ENCODE measurements at regions not wholly inside any gene's neighbourhood (a gene's known extent, or its start where the extent isn't known, plus 50 kb on each side); places are given as distances from the start of the nearest gene placed in this dataset.
A peak's percentile ranks its signal among the peaks of the same experiment; 100 is the strongest.
"Not testable (repeated sequence)": the region's sequence is repeated elsewhere in the genome, so short reads cannot be mapped to it uniquely, and the experiment has no call there.

- FAIRE-seq (no peak), DNase-seq (ENCODE audit: low read depth in 1 of 2, low spot score in 1 of 2) (no peak), ATAC-seq (no peak)
- TF ChIP-seq TFCP2L1 (CRISPR knock-in tag; IDR thresholded peaks at IDR 0.05), result no peak
- ChIA-PET CTCF (interaction anchor here (0.9 kb wide), 1 partner anchor 13 kb away, joined by 4 read pairs; no protein-coding TSS in a partner anchor), POLR2A (no interaction called here)
- 46% methylated on average over 3 of the region's 3 CpGs for WGBS (ENCODE audit: missing lambda C conversion rate)
- no peaks in the 10 kb centered on the region for H3K9me3 ChIP-seq
- no peak overlapping the region for H3K27ac ChIP-seq
- peaks cover 28% of the 10 kb centered on the region for H3K4me1 ChIP-seq
- H3K4me3 ChIP-seq, result no peak overlapping the region
- no peak overlapping the region for H3K4me2 ChIP-seq
Observed at GRCh38 chr4:111957116-111957515, 188.1 kb upstream of the FAM241A start.

- no peaks in the 10 kb centered on the region for H3K9me3 ChIP-seq
- peak overlapping the region; percentile 30 to 35; a peak in 2 of 6 replicates for H3K27ac ChIP-seq
- 76% methylated on average over 1 of the region's 1 CpG for WGBS (ENCODE audit: missing lambda C conversion rate)
- POLR2A ChIA-PET, result no interaction called here
- H3K4me3 ChIP-seq, result no peak overlapping the region
- peak overlapping the region; percentile 49 for H3K4me2 ChIP-seq
- H3K4me1 ChIP-seq, result peaks cover 28% of the 10 kb centered on the region
- CTCF ChIA-PET, result no interaction called here
- ATAC-seq (no peak), DNase-seq (ENCODE audit: low read depth in 1 of 2, low spot score in 1 of 2) (peak in 1 of 2 experiments; percentile 34), FAIRE-seq (no peak)
- TF ChIP-seq MAFK (IDR thresholded peaks at IDR 0.05; ENCODE audit: partially characterized antibody) (no peak), NFE2L2 (conservative IDR thresholded peaks at IDR 0.05; ENCODE audit: low read length) (no peak), CEBPB (IDR thresholded peaks at IDR 0.05) (no peak), HOXB13 (CRISPR knock-in tag; IDR thresholded peaks at IDR 0.05; ENCODE audit: low read depth) (no peak), FOSL2 (IDR thresholded peaks at IDR 0.05) (no peak), FOSL2 (CRISPR knock-in tag; IDR thresholded peaks at IDR 0.05) (no peak), FOXS1 (CRISPR knock-in tag; IDR thresholded peaks at IDR 0.05) (no peak), HES2 (IDR thresholded peaks at IDR 0.05) (no peak), EP300 (IDR thresholded peaks at IDR 0.05) (no peak), HOXB5 (CRISPR knock-in tag; IDR thresholded peaks at IDR 0.05) (no peak), CBX2 (IDR thresholded peaks at IDR 0.05; ENCODE audit: borderline replicate concordance, low read depth) (no peak)
Observed at GRCh38 chr4:111957997-111958396, 187.3 kb upstream of the FAM241A start.

GRCh38 chr4:111959222-111959621 is 186.0 kb upstream of the FAM241A start:
- ChIA-PET CTCF (no interaction called here), POLR2A (no interaction called here)
- Histone ChIP-seq H3K4me1 (peaks cover 28% of the 10 kb centered on the region), H3K27ac (peak overlapping the region; percentile 24 to 43; a peak in 3 of 6 replicates), H3K4me3 (no peak overlapping the region), H3K4me2 (peak overlapping the region; percentile 49), H3K9me3 (no peaks in the 10 kb centered on the region)
- TF ChIP-seq ATOH8 (CRISPR knock-in tag; IDR thresholded peaks at IDR 0.05; ENCODE audit: low read depth) (no peak), FOSL2 (IDR thresholded peaks at IDR 0.05) (no peak), FOSL2 (CRISPR knock-in tag; IDR thresholded peaks at IDR 0.05) (peak; percentile 29; the same call in 1 of the 2 replicates), JUNB (IDR thresholded peaks at IDR 0.05) (peak; percentile 18; the same call in 1 of the 2 replicates), RNF2 (IDR thresholded peaks at IDR 0.05; ENCODE audit: borderline replicate concordance, low read depth) (no peak), RAD21 (conservative IDR thresholded peaks at IDR 0.05 in 1 of 2, IDR thresholded peaks at IDR 0.05 in 1 of 2) (no peak)
- DNase-seq (ENCODE audit: low read depth in 1 of 2, low spot score in 1 of 2) (peak; percentile 7 to 65), FAIRE-seq (no peak), ATAC-seq (peak; percentile 71 to 88)
- 13% methylated on average over 2 of the region's 2 CpGs for WGBS (ENCODE audit: missing lambda C conversion rate)

- no peak for FAIRE-seq
- ATAC-seq, result peak; percentile 50 to 63; a peak in 4 of 6 replicates
- peak overlapping the region; percentile 49 for H3K4me2 ChIP-seq
- H3K9me3 ChIP-seq, result no peaks in the 10 kb centered on the region
- POLR2A ChIA-PET, result no interaction called here
- CTCF ChIA-PET, result no interaction called here
- H3K27ac ChIP-seq, result peak overlapping the region in 1 of 2 experiments; percentile 45; a peak in 2 of 6 replicates
- H3K4me3 ChIP-seq, result no peak overlapping the region
- DNase-seq (ENCODE audit: low read depth in 1 of 2, low spot score in 1 of 2), result peak in 1 of 2 experiments; percentile 29
- WGBS (ENCODE audit: missing lambda C conversion rate), result 64% methylated on average over 2 of the region's 2 CpGs
- H3K4me1 ChIP-seq, result peaks cover 28% of the 10 kb centered on the region
- TF ChIP-seq PHF8 (IDR thresholded peaks at IDR 0.05; ENCODE audit: borderline replicate concordance, low read depth) (no peak), GATA3 (IDR thresholded peaks at IDR 0.05; ENCODE audit: borderline replicate concordance) (peak; percentile 55; the same call in 1 of the 2 replicates)
Observed at GRCh38 chr4:111960241-111960667, 185.0 kb upstream of the FAM241A start.

GRCh38 chr4:111961026-111961425 is 184.2 kb upstream of the FAM241A start:
- CTCF ChIA-PET; H3K4me2 ChIP-seq; POLR2A ChIA-PET; ATAC-seq; FAIRE-seq; DNase-seq (ENCODE audit: low read depth in 1 of 2, low spot score in 1 of 2); H3K9me3 ChIP-seq; H3K4me3 ChIP-seq; H3K27ac ChIP-seq: not testable (repeated sequence)
- peaks cover 28% of the 10 kb centered on the region for H3K4me1 ChIP-seq
- 94% methylated on average over 5 of the region's 5 CpGs for WGBS (ENCODE audit: missing lambda C conversion rate)
